WTC11 (cell line): ENCODE measurements at regions not wholly inside any gene's neighbourhood (a gene's known extent, or its start where the extent isn't known, plus 50 kb on each side); places are given as distances from the start of the nearest gene placed in this dataset.

Experiments used
- ATAC-seq: fragments of 200-7000 bp; cut with Tn5 transposase; 2 replicates; pipeline ENCODE4 v1.10.0; 2021; ENCODE audit warnings: mild to moderate bottlenecking, moderate library complexity
- CTCF ChIA-PET: fragments of 300-600 bp; sonication (Branson Sonifier 250); formaldehyde crosslinking; loops from one replicate; lab custom pipeline; 2021; ENCODE audit warnings: antibody characterized with exemption; lab: Charles Lee
- POLR2A ChIA-PET: fragments of 350-600 bp; sonication (Branson Sonifier 250); formaldehyde crosslinking; loops from one replicate; lab custom pipeline; 2021; ENCODE audit warnings: antibody characterized with exemption; lab: Charles Lee
- DNase-seq: peaks from one replicate; pipeline ENCODE4 v3.0.0; 2021; ENCODE audit warnings: low spot score
- H3K27ac Mint-ChIP-seq: 2 replicates; pipeline ENCODE4 v1.8.0; 2021; ENCODE audit warnings: mixed read lengths
- H3K27me3 Mint-ChIP-seq: 2 replicates; pipeline ENCODE4 v1.8.0; 2021; ENCODE audit warnings: low read depth, mild to moderate bottlenecking, moderate library complexity, mixed read lengths
- H3K36me3 Mint-ChIP-seq: 2 replicates; pipeline ENCODE4 v1.8.0; 2021; ENCODE audit warnings: mixed read lengths
- H3K4me1 Mint-ChIP-seq: 2 replicates; pipeline ENCODE4 v1.8.0; 2022; ENCODE audit warnings: mixed read lengths
- H3K4me3 Mint-ChIP-seq: 2 replicates; pipeline ENCODE4 v1.8.0; 2021; ENCODE audit warnings: mild to moderate bottlenecking, moderate library complexity, mixed read lengths
- H3K9me3 Mint-ChIP-seq: 2 replicates; pipeline ENCODE4 v1.8.0; 2021; ENCODE audit warnings: mixed read lengths
- CBFB ChIP-seq: sonication (generic); formaldehyde crosslinking; IDR thresholded peaks from 2 replicates; pipeline ENCODE4 v1.8.1; 2022; ENCODE audit warnings: mild to moderate bottlenecking, low read depth, missing genetic modification reagents
- ESRRA ChIP-seq: sonication (generic); formaldehyde crosslinking; IDR thresholded peaks from 2 replicates; pipeline ENCODE4 v1.8.1; 2022; ENCODE audit warnings: mild to moderate bottlenecking, missing genetic modification reagents, borderline replicate concordance
- GRHL2 ChIP-seq: fragments of 250-450 bp; sonication (Bioruptor Pico); IDR thresholded peaks from 2 replicates; pipeline ENCODE4 v1.8.0; 2022; ENCODE audit warnings: mild to moderate bottlenecking, moderate library complexity; ENCODE audit not compliant: insufficient replicate concordance, severe bottlenecking
- KAT7 ChIP-seq: sonication (generic); formaldehyde crosslinking; IDR thresholded peaks from 2 replicates; pipeline ENCODE4 v1.8.1; 2023; ENCODE audit warnings: missing genetic modification reagents, mild to moderate bottlenecking, borderline replicate concordance
- MXD4 ChIP-seq: fragments of 250-450 bp; sonication (Bioruptor Pico); IDR thresholded peaks from 2 replicates; pipeline ENCODE4 v1.8.0; 2021; ENCODE audit warnings: mild to moderate bottlenecking, moderate library complexity, borderline replicate concordance
- NR3C1 ChIP-seq: sonication (generic); formaldehyde crosslinking; conservative IDR thresholded peaks from 2 replicates; pipeline ENCODE4 v1.8.1; 2023; ENCODE audit warnings: low read depth, mild to moderate bottlenecking, missing genetic modification reagents
- PRRX2 ChIP-seq: fragments of 250-450 bp; sonication (Bioruptor Pico); IDR thresholded peaks from 2 replicates; pipeline ENCODE4 v1.8.0; 2021; ENCODE audit warnings: mild to moderate bottlenecking
- TCF7 ChIP-seq: sonication (generic); formaldehyde crosslinking; IDR thresholded peaks from 2 replicates; pipeline ENCODE4 v1.8.0; 2022; ENCODE audit warnings: mild to moderate bottlenecking, low read depth, missing genetic modification reagents, moderate library complexity
- ZNF121 ChIP-seq: sonication (generic); formaldehyde crosslinking; IDR thresholded peaks from 2 replicates; pipeline ENCODE4 v1.8.0; 2023; ENCODE audit warnings: missing genetic modification reagents
- ZNF219 ChIP-seq: sonication (generic); formaldehyde crosslinking; IDR thresholded peaks from 2 replicates; pipeline ENCODE4 v1.8.0; 2023; ENCODE audit warnings: missing genetic modification reagents, mild to moderate bottlenecking, borderline replicate concordance
- ZNF232 ChIP-seq: sonication (generic); formaldehyde crosslinking; IDR thresholded peaks from 2 replicates; pipeline ENCODE4 v1.8.0; 2022; ENCODE audit warnings: mild to moderate bottlenecking, missing genetic modification reagents
- ZNF423 ChIP-seq: fragments of 250-450 bp; sonication (Bioruptor Pico); IDR thresholded peaks from 2 replicates; pipeline ENCODE4 v2.1.2; 2022; ENCODE audit warnings: mild to moderate bottlenecking, moderate library complexity
- TF ChIP-seq, protein P1 (sequence below): sonication (generic); formaldehyde crosslinking; IDR thresholded peaks from 2 replicates; pipeline ENCODE4 v1.8.1; 2022; ENCODE audit warnings: low read depth, missing genetic modification reagents, borderline replicate concordance
- TF ChIP-seq, protein P2 (sequence below): fragments of 250-450 bp; sonication (Bioruptor Pico); conservative IDR thresholded peaks from 2 replicates; pipeline ENCODE4 v1.9.0; 2021; ENCODE audit warnings: mild to moderate bottlenecking
- TF ChIP-seq, protein P3 (sequence below): fragments of 250-450 bp; sonication (Bioruptor Pico); IDR thresholded peaks from 2 replicates; pipeline ENCODE4 v2.1.2; 2022; ENCODE audit warnings: mild to moderate bottlenecking, moderate library complexity
- TF ChIP-seq, protein P4 (sequence below): fragments of 250-450 bp; sonication (Bioruptor Pico); IDR thresholded peaks from 2 replicates; pipeline ENCODE4 v1.8.0; 2021; ENCODE audit warnings: mild to moderate bottlenecking
- TF ChIP-seq, protein P5 (sequence below): fragments of 200-600 bp; IDR thresholded peaks from 2 replicates; pipeline ENCODE4 v1.8.0; 2022; ENCODE audit warnings: antibody characterized with exemption
- TF ChIP-seq, protein P6 (sequence below): sonication (generic); formaldehyde crosslinking; IDR thresholded peaks from 2 replicates; pipeline ENCODE4 v1.8.1; 2023; ENCODE audit warnings: mild to moderate bottlenecking, moderate library complexity, missing genetic modification reagents
- TF ChIP-seq, protein P7 (sequence below): sonication (generic); formaldehyde crosslinking; IDR thresholded peaks from 2 replicates; pipeline ENCODE4 v1.8.1; 2023; ENCODE audit warnings: mild to moderate bottlenecking, missing genetic modification reagents, moderate library complexity

DNA sequence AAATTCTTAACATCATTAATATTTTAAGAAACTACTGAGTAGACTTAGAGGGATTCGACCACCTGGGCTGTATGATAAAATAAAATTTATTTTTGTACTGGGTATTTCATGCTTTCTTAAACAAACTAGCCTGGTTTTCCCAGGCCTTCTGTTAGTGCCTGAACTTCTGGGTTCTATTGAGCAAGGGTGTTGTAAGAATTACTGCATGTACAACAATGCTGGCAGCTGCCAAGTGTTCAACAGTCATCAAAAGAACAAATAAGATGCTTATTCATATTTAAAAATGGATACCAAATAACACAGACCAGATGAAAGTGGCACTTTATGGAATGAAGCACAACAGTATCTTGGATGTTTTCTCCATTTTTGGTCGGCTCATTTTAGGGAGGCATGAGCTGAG is 123.2 kb upstream of the FBXL7 start:
- H3K9me3 Mint-ChIP-seq = peaks cover 5% of the 10 kb centered on the region
- ChIA-PET POLR2A (no interaction called here), CTCF (no interaction called here)
- no peak overlapping the region for H3K4me3 Mint-ChIP-seq
- H3K36me3 Mint-ChIP-seq = no peaks in the 10 kb centered on the region
- no peak for ATAC-seq
- H3K4me1 Mint-ChIP-seq = no peaks in the 10 kb centered on the region
- no peaks in the 10 kb centered on the region; the same call in 1 of the 2 replicates for H3K27me3 Mint-ChIP-seq
- H3K27ac Mint-ChIP-seq = no peak overlapping the region
- no peak for TF ChIP-seq ESRRA
- no peak for TF ChIP-seq GRHL2
- no peak for TF ChIP-seq MXD4
- DNase-seq = no peak

DNA sequence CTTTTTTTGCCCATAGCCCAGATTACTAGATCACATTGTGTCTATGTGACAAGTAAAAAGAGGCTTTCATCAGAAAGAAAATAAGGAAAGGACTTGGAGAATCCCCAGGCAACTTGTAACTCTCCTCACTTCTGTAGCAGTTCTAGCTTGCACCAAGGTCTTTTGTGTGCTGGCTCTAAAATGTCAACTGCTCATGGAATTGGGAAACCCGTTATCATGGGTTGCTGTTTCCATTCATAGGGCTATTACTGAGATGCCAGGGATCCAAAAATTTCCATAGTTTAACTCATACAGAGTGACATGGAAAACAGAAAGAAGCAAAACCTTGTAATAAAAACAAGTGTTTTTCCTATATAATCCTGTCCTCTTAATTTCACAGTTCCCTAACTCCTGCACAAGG is 123.9 kb upstream of the FBXL7 start:
- ATAC-seq (no peak), DNase-seq (no peak)
- ChIA-PET POLR2A (no interaction called here), CTCF (interaction anchor here (1.4 kb wide), 1 partner anchor 270 kb away, joined by 4 read pairs; no protein-coding TSS in a partner anchor)
- TF ChIP-seq, protein P1, sequence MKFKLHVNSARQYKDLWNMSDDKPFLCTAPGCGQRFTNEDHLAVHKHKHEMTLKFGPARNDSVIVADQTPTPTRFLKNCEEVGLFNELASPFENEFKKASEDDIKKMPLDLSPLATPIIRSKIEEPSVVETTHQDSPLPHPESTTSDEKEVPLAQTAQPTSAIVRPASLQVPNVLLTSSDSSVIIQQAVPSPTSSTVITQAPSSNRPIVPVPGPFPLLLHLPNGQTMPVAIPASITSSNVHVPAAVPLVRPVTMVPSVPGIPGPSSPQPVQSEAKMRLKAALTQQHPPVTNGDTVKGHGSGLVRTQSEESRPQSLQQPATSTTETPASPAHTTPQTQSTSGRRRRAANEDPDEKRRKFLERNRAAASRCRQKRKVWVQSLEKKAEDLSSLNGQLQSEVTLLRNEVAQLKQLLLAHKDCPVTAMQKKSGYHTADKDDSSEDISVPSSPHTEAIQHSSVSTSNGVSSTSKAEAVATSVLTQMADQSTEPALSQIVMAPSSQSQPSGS (CRISPR knock-in tag) = no peak
- TF ChIP-seq NR3C1 (CRISPR knock-in tag) (no peak), ZNF423 (CRISPR knock-in tag) (no peak)
- TF ChIP-seq, protein P2, sequence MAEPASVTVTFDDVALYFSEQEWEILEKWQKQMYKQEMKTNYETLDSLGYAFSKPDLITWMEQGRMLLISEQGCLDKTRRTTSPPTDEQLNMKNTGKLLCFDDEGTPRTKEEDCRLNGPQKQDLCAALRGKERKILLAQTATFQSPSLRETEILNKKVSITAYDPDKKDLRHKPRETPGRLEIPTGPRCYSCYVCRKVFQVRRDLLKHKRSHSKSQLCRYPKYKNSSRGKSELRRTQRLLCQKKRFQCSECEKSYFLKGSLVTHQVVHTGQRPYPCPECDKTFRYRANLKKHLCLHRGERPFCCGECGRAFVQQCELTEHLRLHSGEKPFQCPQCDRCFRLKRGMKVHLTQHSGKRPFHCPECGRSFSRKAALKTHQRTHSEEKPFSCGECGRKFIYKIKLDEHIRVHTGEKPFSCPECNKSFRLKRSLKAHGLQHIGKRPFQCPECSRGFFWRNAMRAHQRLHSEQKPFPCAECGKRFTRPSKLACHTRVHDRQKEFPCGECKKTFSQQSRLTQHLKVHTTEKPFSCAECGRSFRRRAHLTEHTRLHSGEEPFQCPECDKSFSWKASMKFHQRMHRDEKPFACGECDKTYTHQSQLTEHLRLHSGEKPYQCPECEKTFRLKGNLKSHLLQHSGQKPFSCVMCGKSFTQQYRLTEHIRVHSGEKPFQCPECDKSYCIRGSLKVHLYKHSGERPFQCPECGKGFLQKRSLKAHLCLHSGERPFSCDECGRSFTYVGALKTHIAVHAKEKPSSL = no peak
- Mint-ChIP-seq H3K27ac (no peak overlapping the region), H3K27me3 (no peaks in the 10 kb centered on the region; the same call in 1 of the 2 replicates), H3K36me3 (no peaks in the 10 kb centered on the region), H3K4me3 (no peak overlapping the region), H3K9me3 (peaks cover 5% of the 10 kb centered on the region), H3K4me1 (no peaks in the 10 kb centered on the region)

DNA sequence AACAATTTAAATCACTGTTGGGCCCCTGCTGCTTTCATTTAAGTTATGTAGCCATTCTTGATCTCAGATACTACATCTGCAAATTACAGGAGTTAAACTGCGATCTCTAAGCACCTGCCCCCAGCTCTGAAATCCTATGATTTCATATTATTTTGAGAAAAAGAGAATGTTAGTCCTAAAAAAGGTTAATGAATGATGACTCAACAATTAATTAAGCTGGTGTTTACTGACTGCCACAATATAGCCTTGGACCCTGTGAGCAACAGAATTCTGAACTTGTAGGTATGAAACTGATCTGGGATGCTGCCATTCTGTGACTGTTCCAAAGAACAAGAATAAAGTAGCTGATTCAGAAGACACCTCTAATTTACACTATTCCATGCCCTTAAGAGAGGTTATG is 124.4 kb upstream of the FBXL7 start:
- Mint-ChIP-seq H3K27ac (no peak overlapping the region), H3K36me3 (no peaks in the 10 kb centered on the region), H3K4me3 (no peak overlapping the region), H3K27me3 (no peaks in the 10 kb centered on the region), H3K9me3 (peaks cover 5% of the 10 kb centered on the region), H3K4me1 (0 out of 2 replicates have a peak, but pooled peaks cover 1% of the 10 kb centered on the region)
- ChIA-PET CTCF (interaction anchor here (1.4 kb wide), 1 partner anchor 270 kb away, joined by 4 read pairs; no protein-coding TSS in a partner anchor), POLR2A (no interaction called here)
- ATAC-seq (no peak), DNase-seq (no peak)
- TF ChIP-seq MXD4 (no peak), CBFB (no peak), PRRX2 (CRISPR knock-in tag) (no peak), ZNF219 (no peak), TCF7 (CRISPR knock-in tag) (no peak), KAT7 (CRISPR knock-in tag) (no peak), ZNF121 (CRISPR knock-in tag) (no peak), ZNF232 (no peak)
- TF ChIP-seq, protein P3, sequence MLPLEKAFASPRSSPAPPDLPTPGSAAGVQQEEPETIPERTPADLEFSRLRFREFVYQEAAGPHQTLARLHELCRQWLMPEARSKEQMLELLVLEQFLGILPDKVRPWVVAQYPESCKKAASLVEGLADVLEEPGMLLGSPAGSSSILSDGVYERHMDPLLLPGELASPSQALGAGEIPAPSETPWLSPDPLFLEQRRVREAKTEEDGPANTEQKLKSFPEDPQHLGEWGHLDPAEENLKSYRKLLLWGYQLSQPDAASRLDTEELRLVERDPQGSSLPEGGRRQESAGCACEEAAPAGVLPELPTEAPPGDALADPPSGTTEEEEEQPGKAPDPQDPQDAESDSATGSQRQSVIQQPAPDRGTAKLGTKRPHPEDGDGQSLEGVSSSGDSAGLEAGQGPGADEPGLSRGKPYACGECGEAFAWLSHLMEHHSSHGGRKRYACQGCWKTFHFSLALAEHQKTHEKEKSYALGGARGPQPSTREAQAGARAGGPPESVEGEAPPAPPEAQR (CRISPR knock-in tag) = no peak
- TF ChIP-seq, protein P1 (CRISPR knock-in tag) = no peak
- TF ChIP-seq, protein P4, sequence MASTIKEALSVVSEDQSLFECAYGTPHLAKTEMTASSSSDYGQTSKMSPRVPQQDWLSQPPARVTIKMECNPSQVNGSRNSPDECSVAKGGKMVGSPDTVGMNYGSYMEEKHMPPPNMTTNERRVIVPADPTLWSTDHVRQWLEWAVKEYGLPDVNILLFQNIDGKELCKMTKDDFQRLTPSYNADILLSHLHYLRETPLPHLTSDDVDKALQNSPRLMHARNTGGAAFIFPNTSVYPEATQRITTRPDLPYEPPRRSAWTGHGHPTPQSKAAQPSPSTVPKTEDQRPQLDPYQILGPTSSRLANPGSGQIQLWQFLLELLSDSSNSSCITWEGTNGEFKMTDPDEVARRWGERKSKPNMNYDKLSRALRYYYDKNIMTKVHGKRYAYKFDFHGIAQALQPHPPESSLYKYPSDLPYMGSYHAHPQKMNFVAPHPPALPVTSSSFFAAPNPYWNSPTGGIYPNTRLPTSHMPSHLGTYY (CRISPR knock-in tag) = no peak
- TF ChIP-seq, protein P5, sequence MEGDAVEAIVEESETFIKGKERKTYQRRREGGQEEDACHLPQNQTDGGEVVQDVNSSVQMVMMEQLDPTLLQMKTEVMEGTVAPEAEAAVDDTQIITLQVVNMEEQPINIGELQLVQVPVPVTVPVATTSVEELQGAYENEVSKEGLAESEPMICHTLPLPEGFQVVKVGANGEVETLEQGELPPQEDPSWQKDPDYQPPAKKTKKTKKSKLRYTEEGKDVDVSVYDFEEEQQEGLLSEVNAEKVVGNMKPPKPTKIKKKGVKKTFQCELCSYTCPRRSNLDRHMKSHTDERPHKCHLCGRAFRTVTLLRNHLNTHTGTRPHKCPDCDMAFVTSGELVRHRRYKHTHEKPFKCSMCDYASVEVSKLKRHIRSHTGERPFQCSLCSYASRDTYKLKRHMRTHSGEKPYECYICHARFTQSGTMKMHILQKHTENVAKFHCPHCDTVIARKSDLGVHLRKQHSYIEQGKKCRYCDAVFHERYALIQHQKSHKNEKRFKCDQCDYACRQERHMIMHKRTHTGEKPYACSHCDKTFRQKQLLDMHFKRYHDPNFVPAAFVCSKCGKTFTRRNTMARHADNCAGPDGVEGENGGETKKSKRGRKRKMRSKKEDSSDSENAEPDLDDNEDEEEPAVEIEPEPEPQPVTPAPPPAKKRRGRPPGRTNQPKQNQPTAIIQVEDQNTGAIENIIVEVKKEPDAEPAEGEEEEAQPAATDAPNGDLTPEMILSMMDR = no peak
- TF ChIP-seq, protein P6, sequence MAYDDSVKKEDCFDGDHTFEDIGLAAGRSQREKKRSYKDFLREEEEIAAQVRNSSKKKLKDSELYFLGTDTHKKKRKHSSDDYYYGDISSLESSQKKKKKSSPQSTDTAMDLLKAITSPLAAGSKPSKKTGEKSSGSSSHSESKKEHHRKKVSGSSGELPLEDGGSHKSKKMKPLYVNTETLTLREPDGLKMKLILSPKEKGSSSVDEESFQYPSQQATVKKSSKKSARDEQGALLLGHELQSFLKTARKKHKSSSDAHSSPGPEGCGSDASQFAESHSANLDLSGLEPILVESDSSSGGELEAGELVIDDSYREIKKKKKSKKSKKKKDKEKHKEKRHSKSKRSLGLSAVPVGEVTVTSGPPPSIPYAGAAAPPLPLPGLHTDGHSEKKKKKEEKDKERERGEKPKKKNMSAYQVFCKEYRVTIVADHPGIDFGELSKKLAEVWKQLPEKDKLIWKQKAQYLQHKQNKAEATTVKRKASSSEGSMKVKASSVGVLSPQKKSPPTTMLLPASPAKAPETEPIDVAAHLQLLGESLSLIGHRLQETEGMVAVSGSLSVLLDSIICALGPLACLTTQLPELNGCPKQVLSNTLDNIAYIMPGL (CRISPR knock-in tag) = no peak
- TF ChIP-seq, protein P7, sequence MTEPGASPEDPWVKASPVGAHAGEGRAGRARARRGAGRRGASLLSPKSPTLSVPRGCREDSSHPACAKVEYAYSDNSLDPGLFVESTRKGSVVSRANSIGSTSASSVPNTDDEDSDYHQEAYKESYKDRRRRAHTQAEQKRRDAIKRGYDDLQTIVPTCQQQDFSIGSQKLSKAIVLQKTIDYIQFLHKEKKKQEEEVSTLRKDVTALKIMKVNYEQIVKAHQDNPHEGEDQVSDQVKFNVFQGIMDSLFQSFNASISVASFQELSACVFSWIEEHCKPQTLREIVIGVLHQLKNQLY (CRISPR knock-in tag) = no peak
